ENCODE measurements at regions not wholly inside any gene's neighbourhood (a gene's known extent, or its start where the extent isn't known, plus 50 kb on each side); places are given as distances from the start of the nearest gene placed in this dataset.

GRCh38 chr1:216836316-216836715, 113.1 kb upstream of the ESRRG start:
- TF ChIP-seq CTCF (IDR thresholded peaks at IDR 0.05 in 4 of 5, conservative IDR thresholded peaks at IDR 0.05 in 1 of 5), result no peak
- TF ChIP-seq POLR2A (IDR thresholded peaks at IDR 0.05), result no peak
